Retinal pigment epithelial cell (primary cell): ENCODE measurements at regions not wholly inside any gene's neighbourhood (a gene's known extent, or its start where the extent isn't known, plus 50 kb on each side); places are given as distances from the start of the nearest gene placed in this dataset.

ENCODE experiments used
- DNase-seq: peaks from one replicate; pipeline ENCODE4 v3.0.0-alpha.2; 2010; ENCODE audit warnings: low read depth
- H3K4me3 ChIP-seq: 2 replicates; pipeline ENCODE4 v1.5.1; 2011; ENCODE audit warnings: mild to moderate bottlenecking, low read length, control low read depth, moderate library complexity
- CTCF ChIP-seq: conservative IDR thresholded peaks from 2 replicates; pipeline ENCODE4 v1.5.1; 2011; ENCODE audit warnings: low read depth, low read length, control low read depth, inconsistent platforms

GRCh38 chr7:52463341-52463740 is 572.1 kb upstream of the POM121L12 start:
- TF ChIP-seq CTCF, result no peak
- no peak for DNase-seq
- H3K4me3 ChIP-seq, result no peak overlapping the region

- no peak for DNase-seq
- no peak for TF ChIP-seq CTCF
- no peak overlapping the region for H3K4me3 ChIP-seq
Measured at GRCh38 chr7:52462474-52462873, 573.0 kb upstream of the POM121L12 start.

- no peak overlapping the region for H3K4me3 ChIP-seq
Measured at GRCh38 chr7:52455571-52455970, 579.9 kb upstream of the POM121L12 start.

GRCh38 chr7:52450816-52451215 is 584.6 kb upstream of the POM121L12 start:
- no peak for TF ChIP-seq CTCF
- DNase-seq, result no peak

More at GRCh38 chr7:52455571-52455970, 579.9 kb upstream of the POM121L12 start:
- no peak for TF ChIP-seq CTCF
- no peak for DNase-seq

GRCh38 chr7:52447581-52448180 is 587.8 kb upstream of the POM121L12 start:
- DNase-seq, result no peak
- no peak for TF ChIP-seq CTCF
- H3K4me3 ChIP-seq, result no peak overlapping the region

More at GRCh38 chr7:52450816-52451215, 584.6 kb upstream of the POM121L12 start:
- H3K4me3 ChIP-seq, result no peak overlapping the region

GRCh38 chr7:52436278-52436677 is 599.2 kb upstream of the POM121L12 start:
- DNase-seq, result no peak

More at GRCh38 chr7:52436278-52436677, 599.2 kb upstream of the POM121L12 start:
- TF ChIP-seq CTCF, result no peak
- no peak overlapping the region for H3K4me3 ChIP-seq
